Lower leg skin (tissue), 4 donors: ENCODE measurements at regions not wholly inside any gene's neighbourhood (a gene's known extent, or its start where the extent isn't known, plus 50 kb on each side); places are given as distances from the start of the nearest gene placed in this dataset.
"Not testable (repeated sequence)": the region's sequence is repeated elsewhere in the genome, so short reads cannot be mapped to it uniquely, and the experiment has no call there.

Experiments used
- DNase-seq, 2 donors: peaks; one replicate each; pipeline ENCODE4 v3.0.0-alpha.2; 2019; ENCODE audit warnings: low spot score in 2 of 2
- H3K4me3 ChIP-seq: fragments of 200-600 bp; sonication (generic); 2 replicates; pipeline ENCODE4 v1.5.1; 2017; ENCODE audit warnings: mild to moderate bottlenecking, low read depth; ENCODE audit not compliant: poor library complexity, severe bottlenecking
- POLR2A ChIP-seq, 2 donors: fragments of 450-650 bp; IDR thresholded peaks; one replicate each; pipeline ENCODE4 v1.6.1; 2016 to 2017; ENCODE audit warnings: antibody characterized with exemption in 2 of 2, mild to moderate bottlenecking in 1 of 2, moderate library complexity in 1 of 2
- WGBS, 2 donors: methylation state at CpG; one replicate each; pipeline ENCODE4 v1.1.5; 2018; 5-methylcytosine and 5-hydroxymethylcytosine counted together
- intact Hi-C: fragments of 100-400 bp; cut with DNase I; formaldehyde crosslinking; loops from one replicate; pipeline ENCODE4 v1.15.0; 2023; ENCODE audit warnings: low total_unique reads
- TF ChIP-seq, protein P1 (sequence below), 3 donors: fragments of 450-650 bp; IDR thresholded peaks; one replicate each; pipeline ENCODE4 v1.5.1; 2016; ENCODE audit warnings: antibody characterized with exemption in 3 of 3, mild to moderate bottlenecking in 3 of 3, moderate library complexity in 2 of 3

DNA sequence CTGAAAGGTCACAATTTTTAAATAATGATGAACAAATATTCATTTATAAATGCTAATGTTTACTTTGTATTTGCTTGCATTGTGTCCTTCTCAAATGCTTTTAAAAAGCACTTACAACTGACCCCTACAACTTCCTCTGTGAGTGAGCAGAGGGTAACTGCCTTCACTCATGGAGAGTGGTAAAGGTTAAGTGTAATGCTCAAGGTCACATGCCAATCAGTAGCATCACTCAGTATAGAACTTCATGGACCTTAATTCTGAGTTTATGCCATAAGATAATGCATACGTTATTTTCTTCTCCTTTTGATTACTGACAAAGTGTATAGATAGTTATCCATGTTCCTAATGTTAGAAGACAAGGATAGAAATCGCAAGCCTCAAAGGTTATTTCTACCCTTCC is 91.8 kb upstream of the SERTAD2 start:
- intact Hi-C loops: no loop called here
- TF ChIP-seq, protein P1, sequence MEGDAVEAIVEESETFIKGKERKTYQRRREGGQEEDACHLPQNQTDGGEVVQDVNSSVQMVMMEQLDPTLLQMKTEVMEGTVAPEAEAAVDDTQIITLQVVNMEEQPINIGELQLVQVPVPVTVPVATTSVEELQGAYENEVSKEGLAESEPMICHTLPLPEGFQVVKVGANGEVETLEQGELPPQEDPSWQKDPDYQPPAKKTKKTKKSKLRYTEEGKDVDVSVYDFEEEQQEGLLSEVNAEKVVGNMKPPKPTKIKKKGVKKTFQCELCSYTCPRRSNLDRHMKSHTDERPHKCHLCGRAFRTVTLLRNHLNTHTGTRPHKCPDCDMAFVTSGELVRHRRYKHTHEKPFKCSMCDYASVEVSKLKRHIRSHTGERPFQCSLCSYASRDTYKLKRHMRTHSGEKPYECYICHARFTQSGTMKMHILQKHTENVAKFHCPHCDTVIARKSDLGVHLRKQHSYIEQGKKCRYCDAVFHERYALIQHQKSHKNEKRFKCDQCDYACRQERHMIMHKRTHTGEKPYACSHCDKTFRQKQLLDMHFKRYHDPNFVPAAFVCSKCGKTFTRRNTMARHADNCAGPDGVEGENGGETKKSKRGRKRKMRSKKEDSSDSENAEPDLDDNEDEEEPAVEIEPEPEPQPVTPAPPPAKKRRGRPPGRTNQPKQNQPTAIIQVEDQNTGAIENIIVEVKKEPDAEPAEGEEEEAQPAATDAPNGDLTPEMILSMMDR (IDR thresholded peaks at IDR 0.05): no peak
- no peak for TF ChIP-seq POLR2A (IDR thresholded peaks at IDR 0.05)

DNA sequence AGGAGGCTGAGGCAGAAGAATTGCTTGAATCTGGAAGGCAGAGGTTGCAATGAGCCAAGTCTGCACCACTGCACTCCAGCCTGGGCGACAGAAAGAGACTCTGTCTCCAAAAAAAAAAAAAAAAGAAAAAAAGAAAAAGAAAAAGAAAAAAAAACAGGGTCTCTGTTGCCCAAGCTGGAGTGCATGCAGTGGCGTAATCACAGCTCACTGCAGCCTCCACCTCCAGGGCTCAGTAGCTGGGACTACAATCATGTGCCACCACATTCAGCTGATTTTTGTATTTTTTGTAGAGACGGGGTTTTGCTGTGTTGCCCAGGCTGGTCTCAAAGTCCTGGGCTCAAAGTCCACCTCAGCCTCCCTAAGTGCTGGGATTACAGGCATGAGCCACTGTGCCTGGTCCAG is 94.0 kb upstream of the SERTAD2 start:
- intact Hi-C loops, H3K4me3 ChIP-seq, DNase-seq: not testable (repeated sequence)
- WGBS, 2 donors: 64 to 89% methylated on average over 3 of the region's 3 CpGs

More for the DNA sequence above, 91.8 kb upstream of the SERTAD2 start:
- DNase-seq: no peak
- no peak overlapping the region for H3K4me3 ChIP-seq
- 68 to 70% methylated on average over 2 of the region's 2 CpGs for WGBS, 2 donors

DNA sequence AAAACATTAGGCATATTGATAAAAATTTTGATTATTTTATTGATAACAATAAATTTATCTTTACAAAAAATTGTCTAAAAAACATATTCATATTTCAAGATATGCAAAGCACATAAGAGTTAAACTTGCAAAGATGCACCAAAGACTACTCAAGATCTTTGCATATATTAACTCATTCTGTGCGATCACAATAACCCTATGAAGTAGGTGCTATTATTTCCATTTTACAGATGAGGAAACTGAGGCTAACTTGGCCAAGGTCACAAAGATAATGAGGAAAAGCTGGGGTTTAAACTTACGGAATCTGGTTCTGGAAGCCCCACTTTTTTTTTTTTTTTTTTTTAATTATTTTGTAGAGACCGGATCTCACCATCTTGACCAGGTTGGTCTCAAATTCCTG is 94.4 kb upstream of the SERTAD2 start:
- intact Hi-C loops: no loop called here

DNA sequence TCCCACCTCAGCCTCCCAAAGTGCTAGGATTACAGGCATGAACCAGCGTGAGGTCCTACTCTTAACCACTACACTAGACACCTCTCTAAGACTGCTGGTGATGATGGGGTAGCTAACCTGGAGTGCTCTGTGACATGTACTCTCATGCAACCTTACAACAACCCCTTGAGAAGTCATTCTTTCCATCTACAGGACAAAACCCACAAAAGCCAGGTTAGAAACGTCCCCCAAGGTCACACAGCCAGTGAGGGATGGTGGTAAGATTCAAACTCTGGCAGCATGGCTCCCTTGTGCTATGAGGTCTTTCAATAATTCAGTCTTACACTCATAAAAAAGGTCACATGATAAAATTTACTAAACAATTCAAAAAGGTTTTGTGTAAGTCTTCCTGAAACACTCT is 94.8 kb upstream of the SERTAD2 start:
- WGBS, 2 donors: 50 to 53% methylated on average over 2 of the region's 2 CpGs
- TF ChIP-seq POLR2A (IDR thresholded peaks at IDR 0.05): no peak
- TF ChIP-seq, protein P1 (IDR thresholded peaks at IDR 0.05): no peak
- intact Hi-C loops: no loop called here
- DNase-seq: no peak
- H3K4me3 ChIP-seq: no peak overlapping the region

More for the DNA sequence above, 94.4 kb upstream of the SERTAD2 start:
- DNase-seq: no peak
- WGBS, 2 donors: 89 to 94% methylated on average over 3 of the region's 3 CpGs
- TF ChIP-seq, protein P1 (IDR thresholded peaks at IDR 0.05): no peak
- no peak for TF ChIP-seq POLR2A (IDR thresholded peaks at IDR 0.05)
- no peak overlapping the region for H3K4me3 ChIP-seq

DNA sequence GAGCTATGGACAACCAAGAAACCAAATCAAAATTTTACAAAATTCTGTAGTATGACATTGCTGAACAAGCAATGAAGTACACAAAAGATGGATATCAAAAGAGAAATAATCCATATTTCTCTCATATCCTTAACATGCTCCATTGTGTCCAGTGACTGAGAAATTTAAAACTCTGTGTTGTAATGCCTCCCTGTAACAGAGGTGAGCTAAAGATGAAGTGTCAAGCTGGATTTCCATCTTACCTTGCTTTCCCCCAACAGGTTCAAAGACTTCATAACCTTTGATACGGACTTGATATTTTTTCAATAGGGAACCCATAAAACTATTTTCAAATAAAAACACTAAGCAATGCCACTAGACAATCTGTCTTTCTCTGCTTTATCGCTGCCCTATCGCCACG is 95.7 kb upstream of the SERTAD2 start:
- no peak overlapping the region for H3K4me3 ChIP-seq
- WGBS, 2 donors: 7 to 18% methylated on average over 4 of the region's 4 CpGs
- no peak for DNase-seq
- intact Hi-C loops: no loop called here
- TF ChIP-seq POLR2A (IDR thresholded peaks at IDR 0.05): no peak
- TF ChIP-seq, protein P1 (IDR thresholded peaks at IDR 0.05): no peak

GRCh38 chr2:64750001-64750816 is 96.5 kb upstream of the SERTAD2 start:
- peak overlapping the region; percentile 87 for H3K4me3 ChIP-seq
- DNase-seq: peak; percentile 68 to 93
- intact Hi-C loops: no loop called here
- 1% methylated on average over 38 of the region's 38 CpGs for WGBS, 2 donors
- no peak for TF ChIP-seq POLR2A (IDR thresholded peaks at IDR 0.05)
- TF ChIP-seq, protein P1 (IDR thresholded peaks at IDR 0.05): no peak
